Karpas-422 (cell line): ENCODE measurements at regions not wholly inside any gene's neighbourhood (a gene's known extent, or its start where the extent isn't known, plus 50 kb on each side); places are given as distances from the start of the nearest gene placed in this dataset.
A peak's percentile ranks its signal among the peaks of the same experiment; 100 is the strongest.

ENCODE experiments used
- DNase-seq: peaks from one replicate; pipeline ENCODE4 v3.0.0-alpha.2; 2015
- H2AFZ ChIP-seq: fragments of 200-600 bp; sonication (generic); 2 replicates; pipeline ENCODE4 v1.6.1; 2014; ENCODE audit warnings: antibody characterized with exemption, low read length, mixed read lengths
- H3K27ac ChIP-seq: fragments of 200-600 bp; sonication (generic); 2 replicates; pipeline ENCODE4 v1.5.1; 2014; ENCODE audit warnings: mild to moderate bottlenecking, low read length, moderate library complexity
- H3K27me3 ChIP-seq: fragments of 200-600 bp; sonication (generic); 2 replicates; pipeline ENCODE4 v1.6.1; 2014; ENCODE audit warnings: low read length, mixed read lengths
- H3K36me3 ChIP-seq: fragments of 200-600 bp; sonication (generic); 2 replicates; pipeline ENCODE4 v1.6.1; 2014; ENCODE audit warnings: low read length, mixed read lengths; ENCODE audit not compliant: insufficient read depth
- H3K4me1 ChIP-seq: fragments of 200-600 bp; sonication (generic); 2 replicates; pipeline ENCODE4 v1.6.1; 2014; ENCODE audit warnings: mild to moderate bottlenecking, low read length, mixed read lengths
- H3K4me2 ChIP-seq: fragments of 200-600 bp; sonication (generic); 2 replicates; pipeline ENCODE4 v1.6.1; 2014; ENCODE audit warnings: low read length, low read depth, mild to moderate bottlenecking; ENCODE audit not compliant: poor library complexity, severe bottlenecking
- H3K4me3 ChIP-seq: fragments of 200-600 bp; sonication (generic); 2 replicates; pipeline ENCODE4 v1.5.1; 2014; ENCODE audit warnings: mild to moderate bottlenecking, antibody characterized with exemption, low read length, mixed read lengths
- H3K79me2 ChIP-seq: fragments of 200-600 bp; sonication (generic); 2 replicates; pipeline ENCODE4 v1.6.1; 2014; ENCODE audit warnings: mild to moderate bottlenecking, low read length, mixed read lengths
- H3K9ac ChIP-seq: fragments of 200-600 bp; sonication (generic); 2 replicates; pipeline ENCODE4 v1.6.0; 2014; ENCODE audit warnings: low read length
- H3K9me2 ChIP-seq: fragments of 200-600 bp; sonication (generic), shearing (Covaris generic); replicated peaks from 2 replicates; pipeline ENCODE4 v1.6.0; 2014; ENCODE audit warnings: mild to moderate bottlenecking, low read length, moderate library complexity; ENCODE audit not compliant: insufficient read depth
- H3K9me3 ChIP-seq: fragments of 300-700, 200-600 bp; sonication (generic); 2 replicates; pipeline ENCODE4 v1.6.1; 2014; ENCODE audit warnings: low read length, mixed read lengths
- H4K20me1 ChIP-seq: fragments of 200-600 bp; sonication (generic); 2 replicates; pipeline ENCODE4 v1.6.1; 2014; ENCODE audit warnings: mild to moderate bottlenecking, antibody characterized with exemption, low read length, low read depth; ENCODE audit not compliant: insufficient read depth

- H3K79me2 ChIP-seq, result no peaks in the 10 kb centered on the region
These were observed 124.8 kb upstream of the FOXN2 start for GRCh38 chr2:48189552-48190228.

GRCh38 chr2:48190230-48190629 is 124.3 kb upstream of the FOXN2 start:
- DNase-seq, result no peak
- H3K27me3 ChIP-seq, result no peaks in the 10 kb centered on the region
- H4K20me1 ChIP-seq, result no peaks in the 10 kb centered on the region
- no peak overlapping the region for H3K4me2 ChIP-seq
- H3K4me3 ChIP-seq, result no peak overlapping the region
- H2AFZ ChIP-seq, result no peak overlapping the region
- no peak overlapping the region for H3K9ac ChIP-seq
- no peaks in the 10 kb centered on the region for H3K9me3 ChIP-seq
- no peaks in the 10 kb centered on the region for H3K9me2 ChIP-seq
- no peaks in the 10 kb centered on the region for H3K36me3 ChIP-seq
- H3K79me2 ChIP-seq, result no peaks in the 10 kb centered on the region
- H3K4me1 ChIP-seq, result no peaks in the 10 kb centered on the region; the same call in 1 of the 2 replicates
- no peak overlapping the region for H3K27ac ChIP-seq

More at GRCh38 chr2:48189552-48190228, 124.8 kb upstream of the FOXN2 start:
- Histone ChIP-seq H3K9ac (no peak overlapping the region), H3K9me3 (no peaks in the 10 kb centered on the region), H3K27me3 (no peaks in the 10 kb centered on the region), H3K9me2 (no peaks in the 10 kb centered on the region), H3K4me3 (no peak overlapping the region), H2AFZ (0 out of 2 replicates have a peak overlapping the region, but pooled peaks have one; percentile 10), H3K36me3 (no peaks in the 10 kb centered on the region), H3K4me2 (no peak overlapping the region), H4K20me1 (no peaks in the 10 kb centered on the region), H3K4me1 (no peaks in the 10 kb centered on the region), H3K27ac (no peak overlapping the region)
- DNase-seq, result no peak

- H3K4me3 ChIP-seq, result no peak overlapping the region
- H3K79me2 ChIP-seq, result no peaks in the 10 kb centered on the region
- H3K36me3 ChIP-seq, result no peaks in the 10 kb centered on the region
- DNase-seq, result no peak
- no peaks in the 10 kb centered on the region for H3K9me3 ChIP-seq
- H3K9me2 ChIP-seq, result no peaks in the 10 kb centered on the region
- no peaks in the 10 kb centered on the region for H3K27me3 ChIP-seq
- H3K4me2 ChIP-seq, result no peak overlapping the region
- H3K4me1 ChIP-seq, result peaks cover 25% of the 10 kb centered on the region
- H4K20me1 ChIP-seq, result no peaks in the 10 kb centered on the region
- H2AFZ ChIP-seq, result no peak overlapping the region
- H3K9ac ChIP-seq, result no peak overlapping the region
- H3K27ac ChIP-seq, result no peak overlapping the region
These were observed 119.8 kb upstream of the FOXN2 start for GRCh38 chr2:48194641-48195040.

- Histone ChIP-seq H3K36me3 (no peaks in the 10 kb centered on the region), H3K4me1 (peaks cover 28% of the 10 kb centered on the region), H3K9me3 (no peaks in the 10 kb centered on the region), H4K20me1 (no peaks in the 10 kb centered on the region), H3K27me3 (no peaks in the 10 kb centered on the region), H3K79me2 (no peaks in the 10 kb centered on the region), H2AFZ (no peak overlapping the region), H3K9me2 (no peaks in the 10 kb centered on the region), H3K27ac (no peak overlapping the region), H3K4me3 (no peak overlapping the region), H3K4me2 (no peak overlapping the region), H3K9ac (no peak overlapping the region)
- DNase-seq, result no peak
These were observed 119.3 kb upstream of the FOXN2 start for GRCh38 chr2:48195169-48195568.

GRCh38 chr2:48197618-48198017 is 116.9 kb upstream of the FOXN2 start:
- Histone ChIP-seq H3K4me3 (no peak overlapping the region), H3K79me2 (no peaks in the 10 kb centered on the region), H3K4me1 (peaks cover 36% of the 10 kb centered on the region), H4K20me1 (no peaks in the 10 kb centered on the region), H3K9ac (no peak overlapping the region), H3K9me3 (no peaks in the 10 kb centered on the region), H3K9me2 (no peaks in the 10 kb centered on the region), H2AFZ (no peak overlapping the region), H3K27me3 (no peaks in the 10 kb centered on the region), H3K4me2 (no peak overlapping the region), H3K36me3 (no peaks in the 10 kb centered on the region), H3K27ac (no peak overlapping the region)
- no peak for DNase-seq

GRCh38 chr2:48198371-48198770 is 116.1 kb upstream of the FOXN2 start:
- Histone ChIP-seq H3K79me2 (no peaks in the 10 kb centered on the region), H3K9me2 (no peaks in the 10 kb centered on the region), H3K36me3 (no peaks in the 10 kb centered on the region), H3K9ac (no peak overlapping the region), H3K4me3 (peak overlapping the region; percentile 15; the same call in 1 of the 2 replicates), H3K4me2 (peak overlapping the region; percentile 54), H2AFZ (no peak overlapping the region), H3K27me3 (no peaks in the 10 kb centered on the region), H3K9me3 (no peaks in the 10 kb centered on the region), H3K27ac (no peak overlapping the region), H4K20me1 (no peaks in the 10 kb centered on the region), H3K4me1 (peaks cover 36% of the 10 kb centered on the region)
- DNase-seq, result peak; percentile 73

- Histone ChIP-seq H3K36me3 (no peaks in the 10 kb centered on the region), H3K79me2 (no peaks in the 10 kb centered on the region), H3K4me1 (peaks cover 36% of the 10 kb centered on the region), H2AFZ (no peak overlapping the region), H3K27me3 (no peaks in the 10 kb centered on the region), H4K20me1 (no peaks in the 10 kb centered on the region), H3K27ac (no peak overlapping the region), H3K9me3 (no peaks in the 10 kb centered on the region), H3K4me2 (peak overlapping the region; percentile 54), H3K9me2 (no peaks in the 10 kb centered on the region), H3K4me3 (peak overlapping the region; percentile 15; the same call in 1 of the 2 replicates), H3K9ac (no peak overlapping the region)
- peak; percentile 44 for DNase-seq
These were observed 115.4 kb upstream of the FOXN2 start for GRCh38 chr2:48199070-48199469.

- Histone ChIP-seq H3K27ac (no peak overlapping the region), H3K4me3 (no peak overlapping the region), H2AFZ (0 out of 2 replicates have a peak overlapping the region, but pooled peaks have one; percentile 30)
These were observed 113.7 kb upstream of the FOXN2 start for GRCh38 chr2:48200620-48201293.

More at GRCh38 chr2:48200620-48201293, 113.7 kb upstream of the FOXN2 start:
- Histone ChIP-seq H3K4me2 (no peak overlapping the region), H3K9me3 (no peaks in the 10 kb centered on the region), H3K79me2 (no peaks in the 10 kb centered on the region), H3K27me3 (no peaks in the 10 kb centered on the region), H3K4me1 (peaks cover 42% of the 10 kb centered on the region), H3K9ac (no peak overlapping the region), H3K9me2 (no peaks in the 10 kb centered on the region), H4K20me1 (no peaks in the 10 kb centered on the region), H3K36me3 (no peaks in the 10 kb centered on the region)
- no peak for DNase-seq
